Fibroblast of lung (primary cell): ENCODE measurements at regions not wholly inside any gene's neighbourhood (a gene's known extent, or its start where the extent isn't known, plus 50 kb on each side); places are given as distances from the start of the nearest gene placed in this dataset.

Experiments used
- EZH2 ChIP-seq: IDR thresholded peaks from 2 replicates; pipeline ENCODE4 v1.5.1; 2012; ENCODE audit warnings: low read length, control low read depth, mild to moderate bottlenecking; ENCODE audit errors: missing control alignments
- TF ChIP-seq, protein P1 (sequence below), 2 donors: IDR thresholded peaks in 1 of 2; conservative IDR thresholded peaks in 1 of 2; 1 replicate in 1 of 2; 2 replicates in 1 of 2; pipeline ENCODE4 v1.5.1; 2011 to 2012; ENCODE audit warnings: low read length in 2 of 2, control low read depth in 1 of 2, inconsistent platforms in 1 of 2, low read depth in 1 of 2, mild to moderate bottlenecking in 1 of 2

DNA sequence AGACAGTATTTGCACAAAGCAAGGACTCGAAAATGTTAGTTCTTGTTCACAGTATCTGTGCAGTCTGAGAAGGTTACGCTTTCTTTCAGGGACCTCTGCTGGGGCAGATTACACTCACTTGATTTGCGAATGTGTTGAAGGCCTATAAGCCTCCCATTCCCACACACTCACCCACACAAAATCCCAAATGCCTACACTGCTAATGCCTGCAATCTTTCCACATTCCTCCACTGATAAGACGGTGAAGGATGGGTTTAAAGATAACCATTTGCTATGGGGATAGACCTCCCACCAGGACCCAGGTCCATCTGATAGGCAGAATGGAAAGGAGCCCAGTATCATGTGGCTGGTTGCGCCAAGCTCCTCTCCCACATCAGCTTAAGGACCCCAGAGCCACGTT lies 394.9 kb upstream of the SALL1 start:
- TF ChIP-seq, protein P1, sequence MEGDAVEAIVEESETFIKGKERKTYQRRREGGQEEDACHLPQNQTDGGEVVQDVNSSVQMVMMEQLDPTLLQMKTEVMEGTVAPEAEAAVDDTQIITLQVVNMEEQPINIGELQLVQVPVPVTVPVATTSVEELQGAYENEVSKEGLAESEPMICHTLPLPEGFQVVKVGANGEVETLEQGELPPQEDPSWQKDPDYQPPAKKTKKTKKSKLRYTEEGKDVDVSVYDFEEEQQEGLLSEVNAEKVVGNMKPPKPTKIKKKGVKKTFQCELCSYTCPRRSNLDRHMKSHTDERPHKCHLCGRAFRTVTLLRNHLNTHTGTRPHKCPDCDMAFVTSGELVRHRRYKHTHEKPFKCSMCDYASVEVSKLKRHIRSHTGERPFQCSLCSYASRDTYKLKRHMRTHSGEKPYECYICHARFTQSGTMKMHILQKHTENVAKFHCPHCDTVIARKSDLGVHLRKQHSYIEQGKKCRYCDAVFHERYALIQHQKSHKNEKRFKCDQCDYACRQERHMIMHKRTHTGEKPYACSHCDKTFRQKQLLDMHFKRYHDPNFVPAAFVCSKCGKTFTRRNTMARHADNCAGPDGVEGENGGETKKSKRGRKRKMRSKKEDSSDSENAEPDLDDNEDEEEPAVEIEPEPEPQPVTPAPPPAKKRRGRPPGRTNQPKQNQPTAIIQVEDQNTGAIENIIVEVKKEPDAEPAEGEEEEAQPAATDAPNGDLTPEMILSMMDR (conservative IDR thresholded peaks at IDR 0.05 in 1 of 2, IDR thresholded peaks at IDR 0.05 in 1 of 2; ENCODE audit: low read depth in 1 of 2, low read length in 2 of 2), result no peak
- no peak for TF ChIP-seq EZH2
